Midbrain (tissue), 1 donor: ENCODE measurements at regions not wholly inside any gene's neighbourhood (a gene's known extent, or its start where the extent isn't known, plus 50 kb on each side); places are given as distances from the start of the nearest gene placed in this dataset.
"Not testable (repeated sequence)": the region's sequence is repeated elsewhere in the genome, so short reads cannot be mapped to it uniquely, and the experiment has no call there.

Source experiments
- DNase-seq: peaks from one replicate; lab custom pipeline; 2025; lab: John Stamatoyannopoulos, UW

- DNase-seq, result no peak
Measured at GRCh38 chr18:43720041-43720440, 442.8 kb upstream of the SYT4 start.

- no peak for DNase-seq
Measured at GRCh38 chr18:43735570-43735969, 458.3 kb upstream of the SYT4 start.

DNA sequence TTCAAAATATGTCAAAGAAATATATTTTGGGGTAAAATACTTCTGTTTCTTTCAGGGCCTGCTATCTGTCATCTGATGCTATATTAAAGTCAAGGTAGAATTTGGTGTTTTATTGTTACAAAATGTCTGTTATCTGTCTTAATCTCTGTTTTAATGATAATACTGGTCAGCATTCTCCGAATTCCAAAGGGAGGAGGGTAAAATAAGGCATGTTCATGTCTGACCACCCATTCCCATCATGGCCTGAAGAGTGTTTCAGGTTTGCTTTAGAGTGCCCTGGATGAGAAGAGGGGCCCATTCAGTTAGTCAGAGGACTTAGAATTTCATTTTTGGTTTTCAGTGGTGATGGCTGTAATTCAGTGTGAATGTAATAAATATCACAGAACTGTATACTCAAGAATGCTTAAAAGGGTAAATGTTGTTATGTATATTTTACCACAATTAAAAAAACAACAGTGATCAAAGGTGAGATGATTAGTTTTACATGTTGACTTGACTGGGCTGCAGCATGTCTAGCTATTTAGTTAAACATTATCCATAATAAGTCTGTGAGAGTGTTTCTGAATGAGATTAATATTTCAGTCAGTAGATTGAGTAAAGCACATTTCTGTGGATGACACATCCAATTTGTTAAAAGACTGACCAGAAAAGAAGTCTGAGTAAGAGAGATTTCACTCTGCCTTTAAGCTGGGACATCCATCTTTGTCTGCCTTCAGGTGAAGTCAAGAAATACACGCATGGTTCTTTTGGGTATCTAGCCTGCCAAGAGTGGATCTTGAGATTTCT is 467.9 kb upstream of the SYT4 start:
- DNase-seq, result no peak

DNA sequence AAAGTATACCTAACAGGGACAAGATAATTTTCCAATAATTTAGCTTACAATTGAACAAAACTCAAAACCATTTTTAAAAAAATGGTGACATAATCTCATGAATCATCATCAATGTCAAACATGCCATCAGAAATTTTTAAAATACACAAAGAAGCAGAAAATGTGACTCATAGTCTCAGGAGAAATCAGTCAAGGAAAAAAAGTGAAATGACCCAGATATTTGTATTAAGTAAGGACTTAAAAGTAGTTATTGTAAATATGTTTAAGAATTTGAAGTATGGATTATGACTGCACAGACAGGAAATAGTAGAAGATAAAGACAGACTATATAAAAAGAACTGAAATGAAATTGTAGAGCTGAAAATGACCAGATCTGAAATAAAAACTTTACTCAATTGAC is 473.9 kb upstream of the SYT4 start:
- no peak for DNase-seq

DNA sequence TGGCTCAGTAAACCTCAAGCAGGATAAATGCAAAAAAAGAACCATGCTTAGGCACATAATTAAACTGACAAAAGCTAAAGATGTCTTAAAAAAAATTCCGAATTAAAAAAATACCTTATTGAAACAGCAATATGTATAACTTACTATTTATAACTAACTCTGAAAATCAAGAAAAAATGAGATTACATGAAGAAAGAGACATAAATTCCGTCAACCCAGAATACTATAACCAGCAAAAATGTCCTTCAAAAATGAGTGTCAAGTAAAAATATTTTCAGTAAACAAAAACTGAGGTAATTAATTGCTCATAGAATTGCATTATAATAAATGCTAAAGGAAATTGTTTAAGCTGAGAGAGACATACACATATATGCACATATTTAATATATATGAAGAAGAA is 474.5 kb upstream of the SYT4 start:
- no peak for DNase-seq

DNA sequence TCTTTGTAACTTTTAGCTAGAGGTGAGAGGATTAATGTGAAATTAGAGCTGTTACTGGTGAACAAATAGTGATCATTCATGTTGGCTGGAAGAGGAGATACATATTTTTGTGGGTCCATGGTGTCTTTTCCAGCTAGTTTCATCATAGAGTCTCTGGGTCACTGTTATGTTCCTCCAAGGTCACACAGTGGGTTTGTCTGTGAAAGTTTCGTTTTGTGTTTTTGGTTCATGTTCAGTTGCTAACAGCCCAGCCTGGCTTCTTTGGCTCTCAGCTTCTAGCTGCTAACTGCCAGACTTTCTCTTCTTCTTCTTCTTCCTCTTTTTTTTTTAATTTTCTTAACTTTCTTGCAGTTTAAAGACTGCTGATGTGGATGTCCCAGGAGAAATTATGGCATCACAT is 480.0 kb upstream of the SYT4 start:
- DNase-seq, result no peak

- DNase-seq, result no peak
Measured at GRCh38 chr18:43758734-43759133, 481.4 kb upstream of the SYT4 start.

DNA sequence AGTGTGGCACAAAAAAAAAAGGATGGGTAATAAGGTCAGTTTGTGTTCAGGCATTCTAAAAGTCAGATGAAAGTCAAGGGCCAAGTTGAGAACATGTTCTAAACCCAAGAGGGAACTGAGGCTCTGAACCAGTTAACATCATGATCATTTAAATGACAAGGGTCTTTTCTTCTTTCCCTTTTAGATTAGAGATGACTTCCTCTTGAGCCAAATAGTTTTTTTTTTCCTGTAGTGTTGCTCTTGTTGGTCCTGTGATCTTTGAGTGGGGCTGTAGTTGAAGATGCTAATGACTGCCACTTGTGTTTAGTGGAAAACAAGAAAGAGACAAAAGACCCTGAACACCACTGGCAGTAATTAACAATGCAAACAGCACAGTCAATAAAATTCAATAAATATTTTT is 482.7 kb upstream of the SYT4 start:
- no peak for DNase-seq

DNA sequence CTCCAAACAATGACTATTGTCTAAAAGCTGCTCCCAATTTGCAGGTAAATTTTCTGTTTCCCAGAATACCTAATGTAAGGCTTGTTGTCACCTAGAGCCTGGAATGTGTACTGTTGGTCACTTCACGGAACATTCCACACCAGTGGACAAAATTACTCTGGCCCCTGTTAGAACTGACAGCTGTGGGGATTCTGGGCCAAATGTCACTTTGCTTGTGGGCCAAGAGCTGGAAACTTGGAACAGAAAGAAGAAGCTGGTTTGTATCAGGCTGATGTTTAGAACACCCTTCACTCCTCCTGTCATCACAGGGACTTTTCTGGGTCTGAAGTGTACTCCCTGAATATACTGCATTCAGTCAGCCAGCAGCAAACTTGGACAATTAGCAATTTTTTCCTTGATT is 495.6 kb upstream of the SYT4 start:
- no peak for DNase-seq

DNA sequence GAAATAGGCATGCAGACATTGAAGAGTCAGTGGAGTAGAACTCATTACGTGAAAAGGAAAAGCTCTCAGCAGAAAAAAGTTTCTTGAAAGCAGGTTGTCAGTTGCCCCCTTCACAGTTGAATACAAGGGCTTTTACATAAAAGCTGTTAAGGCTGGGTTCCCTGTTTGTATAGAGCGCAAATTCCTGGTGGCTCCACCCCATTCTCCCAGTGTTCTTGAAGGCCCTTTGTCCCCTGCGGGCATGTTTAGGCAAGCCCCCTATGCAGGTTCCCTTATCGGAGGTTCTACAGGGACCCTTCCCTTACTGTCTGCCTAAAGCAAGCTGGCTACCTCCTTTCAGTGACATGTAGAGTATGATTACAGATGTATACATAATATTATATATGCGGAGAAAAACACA is 497.2 kb upstream of the SYT4 start:
- no peak for DNase-seq

GRCh38 chr18:43775591-43775990 is 498.3 kb upstream of the SYT4 start:
- DNase-seq, result no peak

GRCh38 chr18:43776997-43777396 is 499.7 kb upstream of the SYT4 start:
- DNase-seq, result no peak

- DNase-seq, result no peak
Measured at GRCh38 chr18:43777636-43778304, 500.5 kb upstream of the SYT4 start.

DNA sequence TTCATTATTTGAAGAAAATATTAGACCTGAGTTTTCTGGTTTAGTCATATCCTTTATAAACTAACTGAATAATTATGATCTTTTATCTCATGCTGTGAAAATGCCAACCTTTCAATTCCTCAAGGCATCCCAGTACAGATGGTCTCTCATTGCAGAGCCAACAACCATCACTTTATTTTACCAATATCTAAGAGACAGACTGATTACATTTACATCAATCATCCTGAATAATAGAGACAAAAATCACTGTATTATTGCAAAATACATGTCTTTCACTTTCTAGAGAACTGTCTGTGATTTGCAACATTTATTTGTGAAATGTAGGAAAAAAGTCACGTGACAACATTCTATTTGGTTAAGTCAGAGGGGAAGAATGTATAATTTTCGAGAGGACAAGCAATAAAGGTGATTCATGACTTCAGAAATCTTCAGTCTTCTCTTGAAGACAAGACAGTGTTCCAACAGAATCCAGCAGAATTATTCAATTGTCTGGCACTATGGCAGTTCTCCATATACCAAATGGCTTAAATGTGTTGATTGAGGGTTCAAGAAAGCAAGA is 503.6 kb upstream of the SYT4 start:
- no peak for DNase-seq

DNA sequence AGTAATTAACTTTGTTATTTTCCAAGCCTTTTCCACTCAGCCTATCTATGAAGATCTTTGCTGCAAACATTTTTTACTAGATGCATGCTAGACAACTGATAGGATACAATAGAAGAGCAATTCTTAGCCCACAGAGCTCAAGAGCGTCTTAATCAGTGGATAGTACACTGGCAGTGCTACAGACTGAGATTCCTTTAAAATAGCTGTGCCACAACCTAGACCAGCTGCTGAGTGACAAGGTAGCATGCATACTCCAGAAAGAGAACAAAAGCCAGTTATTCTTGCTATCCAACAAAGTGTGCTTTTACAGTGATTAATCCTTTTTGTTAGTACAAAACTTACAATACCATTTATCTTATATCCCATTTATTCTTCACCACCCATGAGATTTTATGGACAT is 507.9 kb upstream of the SYT4 start:
- DNase-seq, result no peak

DNA sequence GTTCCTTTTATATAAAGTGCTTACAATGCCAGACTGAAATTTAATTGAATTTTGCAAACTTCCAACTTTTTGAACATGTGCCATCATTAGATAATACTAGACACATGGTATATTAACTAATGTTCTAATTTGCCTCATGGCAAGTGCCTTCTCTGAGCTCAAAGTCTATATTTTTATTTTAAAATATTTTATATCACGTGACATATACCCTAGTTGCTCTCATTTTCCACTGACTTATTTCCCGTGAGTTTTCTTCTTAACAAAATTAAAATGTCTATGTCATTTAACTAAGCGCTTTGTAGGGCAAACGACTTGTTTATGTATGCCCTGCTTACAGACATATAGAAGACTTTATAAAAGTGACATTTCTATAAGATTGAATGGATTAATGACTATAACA is 509.6 kb upstream of the SYT4 start:
- no peak for DNase-seq

DNA sequence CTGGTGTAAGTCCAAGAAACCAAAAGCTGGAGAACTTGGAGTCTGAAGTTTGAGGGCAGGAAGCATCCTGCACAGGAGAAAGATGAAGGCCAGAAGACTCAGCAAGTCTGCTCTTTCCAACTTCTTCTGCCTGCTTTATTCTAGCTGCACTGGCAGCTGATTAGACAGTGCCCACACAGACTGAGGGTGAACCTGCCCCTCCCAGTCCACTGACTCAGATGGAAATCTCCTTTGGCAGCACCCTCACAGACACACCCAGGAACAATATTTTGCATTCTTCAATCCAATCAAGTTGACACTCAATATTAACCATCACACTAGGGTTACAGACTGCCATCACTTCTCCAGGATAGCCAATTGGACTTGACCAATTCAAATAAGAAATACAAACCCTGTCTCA is 510.4 kb upstream of the SYT4 start:
- not testable (repeated sequence) for DNase-seq

DNA sequence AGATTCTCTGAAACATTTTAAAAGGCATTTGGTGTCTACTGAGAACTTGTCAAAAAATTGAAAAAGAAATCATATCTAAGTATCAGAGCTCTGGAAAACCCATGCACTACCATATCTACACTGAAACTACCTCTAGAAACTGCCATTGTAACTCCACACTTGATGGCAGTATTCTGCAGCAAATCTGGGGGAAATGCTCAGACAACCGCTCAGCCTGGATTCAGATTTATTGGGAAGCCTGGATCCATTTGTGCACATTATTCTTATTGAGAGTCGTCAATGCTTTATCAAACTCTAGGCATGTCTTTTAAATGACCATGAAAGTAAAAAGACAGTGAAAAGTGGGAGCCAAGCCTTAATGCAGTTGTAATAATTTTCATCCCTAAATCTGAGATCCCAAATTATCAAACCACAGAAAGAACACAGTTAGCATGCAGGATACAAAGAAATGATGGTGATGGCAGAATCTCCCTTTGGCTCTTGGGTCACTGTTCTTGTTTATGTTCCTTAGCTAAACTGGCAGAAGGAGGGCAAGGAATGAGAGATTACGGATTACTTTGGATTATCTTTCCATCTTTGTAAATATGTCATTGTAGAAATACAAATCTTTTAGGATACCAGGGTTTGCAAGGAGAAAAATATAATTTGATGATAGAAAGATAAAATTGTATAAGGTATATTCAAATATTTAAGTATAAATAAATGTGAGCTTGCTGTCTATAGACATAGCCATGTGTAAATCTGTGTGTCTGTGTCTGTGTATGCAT is 512.1 kb upstream of the SYT4 start:
- DNase-seq, result no peak

GRCh38 chr18:43793910-43794309 is 516.6 kb upstream of the SYT4 start:
- DNase-seq, result no peak

DNA sequence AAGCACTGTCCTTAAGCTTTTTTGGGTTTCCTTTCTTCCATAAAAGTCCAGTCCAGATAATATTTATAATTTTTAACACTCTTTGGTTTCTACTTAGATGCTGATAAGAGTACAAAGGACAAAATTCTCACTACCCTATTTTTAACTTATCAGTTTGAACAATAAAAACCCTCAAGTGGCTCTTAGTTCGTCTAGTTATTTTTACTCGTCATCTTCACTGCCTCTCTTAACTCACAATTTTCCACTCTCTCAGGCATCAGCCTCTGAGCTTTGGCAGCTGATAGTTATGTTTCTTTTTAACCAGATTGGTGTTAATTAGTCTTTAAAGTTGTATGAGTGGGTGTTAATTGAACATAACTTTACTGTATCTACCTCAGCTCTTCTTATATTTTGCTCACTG is 517.1 kb upstream of the SYT4 start:
- DNase-seq, result no peak

DNA sequence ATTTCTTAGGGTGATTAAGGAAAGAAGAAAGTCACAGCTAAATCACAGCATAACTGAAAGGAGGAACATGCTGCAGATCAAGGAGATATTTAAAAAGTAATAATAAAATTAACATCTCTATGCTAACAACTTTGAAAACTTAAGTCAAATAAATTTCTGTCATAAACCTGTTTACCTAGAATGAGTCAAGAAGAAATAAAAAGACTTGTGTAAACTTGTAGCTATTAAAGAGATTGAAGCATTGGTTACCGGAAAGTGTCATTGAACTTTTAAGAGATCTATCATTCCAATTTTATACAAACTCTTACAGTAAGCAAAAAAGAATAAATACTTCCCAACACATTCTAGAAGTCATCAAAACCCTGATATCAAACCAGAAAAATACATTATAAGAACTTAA is 520.1 kb upstream of the SYT4 start:
- DNase-seq, result no peak

GRCh38 chr18:43800584-43800983 is 523.3 kb upstream of the SYT4 start:
- no peak for DNase-seq
